ENCODE measurements at regions not wholly inside any gene's neighbourhood (a gene's known extent, or its start where the extent isn't known, plus 50 kb on each side); places are given as distances from the start of the nearest gene placed in this dataset.

- TF ChIP-seq EZH2 (IDR thresholded peaks at IDR 0.05; ENCODE audit: borderline replicate concordance, insufficient read depth, low read depth, low read length, poor library complexity, severe bottlenecking): no peak
- TF ChIP-seq, protein P1, sequence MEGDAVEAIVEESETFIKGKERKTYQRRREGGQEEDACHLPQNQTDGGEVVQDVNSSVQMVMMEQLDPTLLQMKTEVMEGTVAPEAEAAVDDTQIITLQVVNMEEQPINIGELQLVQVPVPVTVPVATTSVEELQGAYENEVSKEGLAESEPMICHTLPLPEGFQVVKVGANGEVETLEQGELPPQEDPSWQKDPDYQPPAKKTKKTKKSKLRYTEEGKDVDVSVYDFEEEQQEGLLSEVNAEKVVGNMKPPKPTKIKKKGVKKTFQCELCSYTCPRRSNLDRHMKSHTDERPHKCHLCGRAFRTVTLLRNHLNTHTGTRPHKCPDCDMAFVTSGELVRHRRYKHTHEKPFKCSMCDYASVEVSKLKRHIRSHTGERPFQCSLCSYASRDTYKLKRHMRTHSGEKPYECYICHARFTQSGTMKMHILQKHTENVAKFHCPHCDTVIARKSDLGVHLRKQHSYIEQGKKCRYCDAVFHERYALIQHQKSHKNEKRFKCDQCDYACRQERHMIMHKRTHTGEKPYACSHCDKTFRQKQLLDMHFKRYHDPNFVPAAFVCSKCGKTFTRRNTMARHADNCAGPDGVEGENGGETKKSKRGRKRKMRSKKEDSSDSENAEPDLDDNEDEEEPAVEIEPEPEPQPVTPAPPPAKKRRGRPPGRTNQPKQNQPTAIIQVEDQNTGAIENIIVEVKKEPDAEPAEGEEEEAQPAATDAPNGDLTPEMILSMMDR (IDR thresholded peaks at IDR 0.05): no peak
Measured at GRCh38 chr22:49693416-49693815, 134.3 kb downstream of the BRD1 start.
